ENCODE measurements at regions not wholly inside any gene's neighbourhood (a gene's known extent, or its start where the extent isn't known, plus 50 kb on each side); places are given as distances from the start of the nearest gene placed in this dataset.

DNA sequence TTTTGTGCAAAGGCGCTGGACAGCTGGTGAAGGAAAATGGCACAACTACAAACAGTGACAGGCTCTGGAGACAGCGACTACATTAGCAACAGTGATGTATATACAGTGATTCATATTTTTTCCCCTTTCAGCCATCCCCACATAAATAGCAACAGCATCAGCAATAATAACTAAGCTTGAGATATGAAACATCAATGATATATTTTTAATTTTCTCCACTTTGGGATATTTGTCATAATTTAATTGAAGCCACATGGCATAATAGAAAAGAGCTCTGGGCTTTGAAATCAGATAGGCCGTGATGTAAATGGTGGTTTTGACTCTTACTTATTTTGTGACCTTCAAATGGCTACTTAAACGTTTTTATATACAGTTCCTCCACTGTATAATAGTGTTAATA is 764.3 kb upstream of the PRMT6 start:
- TF ChIP-seq POLR2A (IDR thresholded peaks at IDR 0.05) = no peak
- TF ChIP-seq, protein P1, sequence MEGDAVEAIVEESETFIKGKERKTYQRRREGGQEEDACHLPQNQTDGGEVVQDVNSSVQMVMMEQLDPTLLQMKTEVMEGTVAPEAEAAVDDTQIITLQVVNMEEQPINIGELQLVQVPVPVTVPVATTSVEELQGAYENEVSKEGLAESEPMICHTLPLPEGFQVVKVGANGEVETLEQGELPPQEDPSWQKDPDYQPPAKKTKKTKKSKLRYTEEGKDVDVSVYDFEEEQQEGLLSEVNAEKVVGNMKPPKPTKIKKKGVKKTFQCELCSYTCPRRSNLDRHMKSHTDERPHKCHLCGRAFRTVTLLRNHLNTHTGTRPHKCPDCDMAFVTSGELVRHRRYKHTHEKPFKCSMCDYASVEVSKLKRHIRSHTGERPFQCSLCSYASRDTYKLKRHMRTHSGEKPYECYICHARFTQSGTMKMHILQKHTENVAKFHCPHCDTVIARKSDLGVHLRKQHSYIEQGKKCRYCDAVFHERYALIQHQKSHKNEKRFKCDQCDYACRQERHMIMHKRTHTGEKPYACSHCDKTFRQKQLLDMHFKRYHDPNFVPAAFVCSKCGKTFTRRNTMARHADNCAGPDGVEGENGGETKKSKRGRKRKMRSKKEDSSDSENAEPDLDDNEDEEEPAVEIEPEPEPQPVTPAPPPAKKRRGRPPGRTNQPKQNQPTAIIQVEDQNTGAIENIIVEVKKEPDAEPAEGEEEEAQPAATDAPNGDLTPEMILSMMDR (IDR thresholded peaks at IDR 0.05 in 8 of 11, conservative IDR thresholded peaks at IDR 0.05 in 3 of 11) = no peak
- TF ChIP-seq POLR2AphosphoS5 (IDR thresholded peaks at IDR 0.05) = no peak
